ENCODE measurements at regions not wholly inside any gene's neighbourhood (a gene's known extent, or its start where the extent isn't known, plus 50 kb on each side); places are given as distances from the start of the nearest gene placed in this dataset.

DNA sequence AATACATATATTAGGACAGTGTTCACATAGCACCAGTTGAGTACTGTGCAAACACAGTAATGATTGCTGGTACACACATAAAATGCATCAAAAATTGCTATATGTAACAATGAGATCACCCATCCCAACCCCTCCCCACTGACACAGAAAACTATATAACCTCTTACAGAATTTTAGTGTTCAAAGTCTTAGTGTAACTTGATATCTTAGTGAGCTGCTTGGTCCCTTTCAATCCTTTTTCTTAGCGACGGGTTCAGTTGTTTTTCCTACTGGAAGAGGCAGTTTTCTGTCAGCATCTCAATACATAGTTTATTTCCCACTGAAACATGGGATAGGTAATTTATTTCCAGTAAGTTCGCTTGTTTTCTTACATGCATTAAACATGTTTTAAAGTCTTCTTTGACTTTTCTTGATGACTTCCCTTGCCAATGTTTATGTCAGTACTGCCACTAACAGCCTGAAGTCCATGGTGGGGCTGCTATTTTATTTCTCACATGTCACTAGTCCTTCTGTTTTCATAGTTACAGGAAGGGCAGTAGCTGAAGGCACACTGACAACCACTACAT, 96.4 kb upstream of the FOXC1 start:
- TF ChIP-seq ZNF274 (IDR thresholded peaks at IDR 0.05; ENCODE audit: low read depth, low read length), result no peak
- TF ChIP-seq YY1 (IDR thresholded peaks at IDR 0.05; ENCODE audit: insufficient read depth, insufficient read length), result no peak
- TF ChIP-seq SUZ12 (IDR thresholded peaks at IDR 0.05; ENCODE audit: extremely low read depth, insufficient read depth, insufficient read length), result no peak
